Liver (tissue), 8 donors: ENCODE measurements at regions not wholly inside any gene's neighbourhood (a gene's known extent, or its start where the extent isn't known, plus 50 kb on each side); places are given as distances from the start of the nearest gene placed in this dataset.

ENCODE experiments used
- DNase-seq: peaks from one replicate; pipeline ENCODE4 v3.0.0-alpha.2; 2017; ENCODE audit warnings: low spot score
- H3K27ac ChIP-seq, 2 donors: one replicate each; pipeline ENCODE4 v1.7.0; 2013; ENCODE audit warnings: inconsistent platforms in 2 of 2, low read length in 2 of 2, control low read depth in 1 of 2, low read depth in 1 of 2, mild to moderate bottlenecking in 1 of 2
- H3K27me3 ChIP-seq, 4 donors: one replicate each; pipeline versions ENCODE4 v1.6.1 to v1.7.0; 2013; ENCODE audit warnings: low read length in 3 of 4, inconsistent platforms in 1 of 4, mild to moderate bottlenecking in 1 of 4, moderate library complexity in 1 of 4; ENCODE audit not compliant: control insufficient read depth in 4 of 4, insufficient read depth in 4 of 4
- H3K36me3 ChIP-seq, 4 donors: one replicate each; pipeline versions ENCODE4 v1.6.1 to v1.7.0; 2013; ENCODE audit warnings: low read length in 3 of 4, mild to moderate bottlenecking in 3 of 4, low read depth in 1 of 4, moderate library complexity in 1 of 4; ENCODE audit not compliant: control insufficient read depth in 4 of 4, insufficient read depth in 3 of 4
- H3K4me1 ChIP-seq, 4 donors: one replicate each; pipeline versions ENCODE4 v1.6.1 to v1.7.0; 2013; ENCODE audit warnings: low read length in 3 of 4, mild to moderate bottlenecking in 3 of 4, moderate library complexity in 1 of 4; ENCODE audit not compliant: control insufficient read depth in 4 of 4, insufficient read depth in 4 of 4
- H3K4me3 ChIP-seq, 3 donors: one replicate each; pipeline versions ENCODE4 v1.6.1 to v1.7.0; 2013; ENCODE audit warnings: low read length in 3 of 3, control low read depth in 1 of 3, low read depth in 1 of 3, mild to moderate bottlenecking in 1 of 3
- H3K9ac ChIP-seq, 2 donors: one replicate each; pipeline ENCODE4 v1.7.0; 2013; ENCODE audit warnings: low read length in 2 of 2, mild to moderate bottlenecking in 2 of 2, moderate library complexity in 2 of 2, control low read depth in 1 of 2, low read depth in 1 of 2
- H3K9me3 ChIP-seq, 4 donors: one replicate each; pipeline versions ENCODE4 v1.6.1 to v1.7.0; 2013; ENCODE audit warnings: low read length in 3 of 4; ENCODE audit not compliant: control insufficient read depth in 4 of 4
- EGR1 ChIP-seq, 2 donors: IDR thresholded peaks; 2 replicates each; pipeline ENCODE4 v1.6.1; 2016 to 2018; ENCODE audit warnings: antibody characterized with exemption in 2 of 2, low read depth in 2 of 2
- FOXA1 ChIP-seq: IDR thresholded peaks from 2 replicates; pipeline ENCODE4 v1.6.1; 2016; ENCODE audit warnings: antibody characterized with exemption
- FOXA2 ChIP-seq: IDR thresholded peaks from 2 replicates; pipeline ENCODE4 v1.6.1; 2016; ENCODE audit warnings: antibody characterized with exemption
- GABPA ChIP-seq, 2 donors: IDR thresholded peaks in 1 of 2; conservative IDR thresholded peaks in 1 of 2; 2 replicates each; pipeline ENCODE4 v1.6.1; 2016; ENCODE audit warnings: antibody characterized with exemption in 2 of 2, mild to moderate bottlenecking in 1 of 2, moderate library complexity in 1 of 2
- HNF4A ChIP-seq, 2 donors: conservative IDR thresholded peaks; 2 replicates each; pipeline ENCODE4 v1.6.1; 2016; ENCODE audit warnings: antibody characterized with exemption in 2 of 2, mild to moderate bottlenecking in 2 of 2
- HNF4G ChIP-seq: IDR thresholded peaks from 2 replicates; pipeline ENCODE4 v1.6.1; 2016; ENCODE audit warnings: antibody characterized with exemption
- JUND ChIP-seq, 2 donors: IDR thresholded peaks; 2 replicates each; pipeline ENCODE4 v1.6.1; 2016; ENCODE audit warnings: antibody characterized with exemption in 2 of 2
- NR2F2 ChIP-seq: IDR thresholded peaks from 2 replicates; pipeline ENCODE4 v1.6.1; 2016; ENCODE audit warnings: antibody characterized with exemption
- RAD21 ChIP-seq, 2 donors: IDR thresholded peaks; 2 replicates each; pipeline ENCODE4 v1.6.1; 2016; ENCODE audit warnings: antibody characterized with exemption in 2 of 2, mild to moderate bottlenecking in 2 of 2
- RXRA ChIP-seq, 2 donors: IDR thresholded peaks; 2 replicates each; pipeline ENCODE4 v1.6.1; 2017 to 2018; ENCODE audit warnings: antibody characterized with exemption in 2 of 2, mild to moderate bottlenecking in 1 of 2
- SP1 ChIP-seq: IDR thresholded peaks from 2 replicates; pipeline ENCODE4 v1.6.1; 2018; ENCODE audit warnings: antibody characterized with exemption, mild to moderate bottlenecking
- TAF1 ChIP-seq: conservative IDR thresholded peaks from 2 replicates; pipeline ENCODE4 v1.6.1; 2016; ENCODE audit warnings: antibody characterized with exemption, mild to moderate bottlenecking
- YY1 ChIP-seq: IDR thresholded peaks from 2 replicates; pipeline ENCODE4 v1.6.1; 2016; ENCODE audit warnings: antibody characterized with exemption, mild to moderate bottlenecking
- WGBS: extraction: QIAGEN DNeasy Blood & Tissue Kit; methylation state at CpG from one replicate; pipeline ENCODE4 v1.1.7; 2013; 5-methylcytosine and 5-hydroxymethylcytosine counted together
- TF ChIP-seq, protein P1 (sequence below): fragments of 150-350 bp; IDR thresholded peaks from 2 replicates; pipeline ENCODE4 v1.5.1; 2017; ENCODE audit warnings: improper control_type of control experiment, low read depth, low read length; ENCODE audit not compliant: missing input control
- TF ChIP-seq, protein P2 (sequence below): IDR thresholded peaks from 2 replicates; pipeline ENCODE4 v1.6.1; 2016; ENCODE audit warnings: antibody characterized with exemption, mild to moderate bottlenecking
- TF ChIP-seq, protein P3 (sequence below): IDR thresholded peaks from 2 replicates; pipeline ENCODE4 v1.6.1; 2016; ENCODE audit warnings: antibody characterized with exemption
- TF ChIP-seq, protein P4 (sequence below): IDR thresholded peaks from 2 replicates; pipeline ENCODE4 v1.6.1; 2016; ENCODE audit warnings: antibody characterized with exemption
- TF ChIP-seq, protein P5 (sequence below): IDR thresholded peaks from 2 replicates; pipeline ENCODE4 v1.6.1; 2016; ENCODE audit warnings: antibody characterized with exemption
- donor health status: healthy.
- donor health status: healthy.
- donor health status: healthy.
- donor health status: healthy.
- donor health status: healthy.

DNA sequence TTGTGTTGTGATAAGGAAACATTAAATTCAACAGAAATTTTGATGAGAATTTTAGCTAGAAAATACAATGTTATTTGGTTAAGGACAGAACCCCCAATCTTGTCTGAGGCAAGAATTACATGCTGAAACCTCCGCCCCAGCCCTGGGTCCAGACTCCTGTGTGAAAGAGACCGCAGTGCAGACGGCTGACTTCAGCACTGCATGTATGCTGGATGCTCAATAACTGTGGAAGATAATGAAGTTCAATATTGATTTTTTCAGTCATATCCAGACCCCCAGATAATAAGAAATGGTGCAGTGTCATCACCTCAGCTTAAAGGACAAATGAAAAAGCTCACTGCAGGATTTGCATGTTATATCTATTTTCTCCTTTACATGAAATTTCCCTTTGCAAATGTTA lies 188.3 kb upstream of the CNTN4 start:
- DNase-seq: no peak
- Histone ChIP-seq H3K4me3 (no peak overlapping the region), H3K36me3 (no peaks in the 10 kb centered on the region), H3K4me1 (no peaks in the 10 kb centered on the region), H3K27me3 (peaks cover 0 to 4% (median 0%) of the 10 kb centered on the region in 4 donors), H3K27ac (no peak overlapping the region), H3K9me3 (no peaks in the 10 kb centered on the region), H3K9ac (no peak overlapping the region)
- WGBS: 76% methylated on average over 3 of the region's 3 CpGs
- no peak for TF ChIP-seq EGR1 (IDR thresholded peaks at IDR 0.05; ENCODE audit: low read depth in 2 of 2)
- TF ChIP-seq FOXA1: no peak
- TF ChIP-seq RAD21 (IDR thresholded peaks at IDR 0.05): no peak
- TF ChIP-seq RXRA (IDR thresholded peaks at IDR 0.05): no peak
- no peak for TF ChIP-seq FOXA2
- TF ChIP-seq JUND (IDR thresholded peaks at IDR 0.05): no peak
- no peak for TF ChIP-seq TAF1
- TF ChIP-seq, protein P1, sequence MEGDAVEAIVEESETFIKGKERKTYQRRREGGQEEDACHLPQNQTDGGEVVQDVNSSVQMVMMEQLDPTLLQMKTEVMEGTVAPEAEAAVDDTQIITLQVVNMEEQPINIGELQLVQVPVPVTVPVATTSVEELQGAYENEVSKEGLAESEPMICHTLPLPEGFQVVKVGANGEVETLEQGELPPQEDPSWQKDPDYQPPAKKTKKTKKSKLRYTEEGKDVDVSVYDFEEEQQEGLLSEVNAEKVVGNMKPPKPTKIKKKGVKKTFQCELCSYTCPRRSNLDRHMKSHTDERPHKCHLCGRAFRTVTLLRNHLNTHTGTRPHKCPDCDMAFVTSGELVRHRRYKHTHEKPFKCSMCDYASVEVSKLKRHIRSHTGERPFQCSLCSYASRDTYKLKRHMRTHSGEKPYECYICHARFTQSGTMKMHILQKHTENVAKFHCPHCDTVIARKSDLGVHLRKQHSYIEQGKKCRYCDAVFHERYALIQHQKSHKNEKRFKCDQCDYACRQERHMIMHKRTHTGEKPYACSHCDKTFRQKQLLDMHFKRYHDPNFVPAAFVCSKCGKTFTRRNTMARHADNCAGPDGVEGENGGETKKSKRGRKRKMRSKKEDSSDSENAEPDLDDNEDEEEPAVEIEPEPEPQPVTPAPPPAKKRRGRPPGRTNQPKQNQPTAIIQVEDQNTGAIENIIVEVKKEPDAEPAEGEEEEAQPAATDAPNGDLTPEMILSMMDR: no peak
- TF ChIP-seq, protein P2, sequence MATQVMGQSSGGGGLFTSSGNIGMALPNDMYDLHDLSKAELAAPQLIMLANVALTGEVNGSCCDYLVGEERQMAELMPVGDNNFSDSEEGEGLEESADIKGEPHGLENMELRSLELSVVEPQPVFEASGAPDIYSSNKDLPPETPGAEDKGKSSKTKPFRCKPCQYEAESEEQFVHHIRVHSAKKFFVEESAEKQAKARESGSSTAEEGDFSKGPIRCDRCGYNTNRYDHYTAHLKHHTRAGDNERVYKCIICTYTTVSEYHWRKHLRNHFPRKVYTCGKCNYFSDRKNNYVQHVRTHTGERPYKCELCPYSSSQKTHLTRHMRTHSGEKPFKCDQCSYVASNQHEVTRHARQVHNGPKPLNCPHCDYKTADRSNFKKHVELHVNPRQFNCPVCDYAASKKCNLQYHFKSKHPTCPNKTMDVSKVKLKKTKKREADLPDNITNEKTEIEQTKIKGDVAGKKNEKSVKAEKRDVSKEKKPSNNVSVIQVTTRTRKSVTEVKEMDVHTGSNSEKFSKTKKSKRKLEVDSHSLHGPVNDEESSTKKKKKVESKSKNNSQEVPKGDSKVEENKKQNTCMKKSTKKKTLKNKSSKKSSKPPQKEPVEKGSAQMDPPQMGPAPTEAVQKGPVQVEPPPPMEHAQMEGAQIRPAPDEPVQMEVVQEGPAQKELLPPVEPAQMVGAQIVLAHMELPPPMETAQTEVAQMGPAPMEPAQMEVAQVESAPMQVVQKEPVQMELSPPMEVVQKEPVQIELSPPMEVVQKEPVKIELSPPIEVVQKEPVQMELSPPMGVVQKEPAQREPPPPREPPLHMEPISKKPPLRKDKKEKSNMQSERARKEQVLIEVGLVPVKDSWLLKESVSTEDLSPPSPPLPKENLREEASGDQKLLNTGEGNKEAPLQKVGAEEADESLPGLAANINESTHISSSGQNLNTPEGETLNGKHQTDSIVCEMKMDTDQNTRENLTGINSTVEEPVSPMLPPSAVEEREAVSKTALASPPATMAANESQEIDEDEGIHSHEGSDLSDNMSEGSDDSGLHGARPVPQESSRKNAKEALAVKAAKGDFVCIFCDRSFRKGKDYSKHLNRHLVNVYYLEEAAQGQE: no peak
- no peak for TF ChIP-seq HNF4G
- no peak for TF ChIP-seq YY1
- TF ChIP-seq, protein P3, sequence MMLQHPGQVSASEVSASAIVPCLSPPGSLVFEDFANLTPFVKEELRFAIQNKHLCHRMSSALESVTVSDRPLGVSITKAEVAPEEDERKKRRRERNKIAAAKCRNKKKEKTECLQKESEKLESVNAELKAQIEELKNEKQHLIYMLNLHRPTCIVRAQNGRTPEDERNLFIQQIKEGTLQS: no peak
- TF ChIP-seq HNF4A (conservative IDR thresholded peaks at IDR 0.05): no peak
- TF ChIP-seq, protein P4, sequence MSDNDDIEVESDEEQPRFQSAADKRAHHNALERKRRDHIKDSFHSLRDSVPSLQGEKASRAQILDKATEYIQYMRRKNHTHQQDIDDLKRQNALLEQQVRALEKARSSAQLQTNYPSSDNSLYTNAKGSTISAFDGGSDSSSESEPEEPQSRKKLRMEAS: no peak
- TF ChIP-seq, protein P5, sequence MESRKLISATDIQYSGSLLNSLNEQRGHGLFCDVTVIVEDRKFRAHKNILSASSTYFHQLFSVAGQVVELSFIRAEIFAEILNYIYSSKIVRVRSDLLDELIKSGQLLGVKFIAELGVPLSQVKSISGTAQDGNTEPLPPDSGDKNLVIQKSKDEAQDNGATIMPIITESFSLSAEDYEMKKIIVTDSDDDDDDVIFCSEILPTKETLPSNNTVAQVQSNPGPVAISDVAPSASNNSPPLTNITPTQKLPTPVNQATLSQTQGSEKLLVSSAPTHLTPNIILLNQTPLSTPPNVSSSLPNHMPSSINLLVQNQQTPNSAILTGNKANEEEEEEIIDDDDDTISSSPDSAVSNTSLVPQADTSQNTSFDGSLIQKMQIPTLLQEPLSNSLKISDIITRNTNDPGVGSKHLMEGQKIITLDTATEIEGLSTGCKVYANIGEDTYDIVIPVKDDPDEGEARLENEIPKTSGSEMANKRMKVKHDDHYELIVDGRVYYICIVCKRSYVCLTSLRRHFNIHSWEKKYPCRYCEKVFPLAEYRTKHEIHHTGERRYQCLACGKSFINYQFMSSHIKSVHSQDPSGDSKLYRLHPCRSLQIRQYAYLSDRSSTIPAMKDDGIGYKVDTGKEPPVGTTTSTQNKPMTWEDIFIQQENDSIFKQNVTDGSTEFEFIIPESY: no peak
- TF ChIP-seq SP1: no peak
- no peak for TF ChIP-seq NR2F2
- TF ChIP-seq GABPA (IDR thresholded peaks at IDR 0.05 in 1 of 2, conservative IDR thresholded peaks at IDR 0.05 in 1 of 2): no peak
